HPDE6-E6E7 (cell line): ENCODE measurements at regions not wholly inside any gene's neighbourhood (a gene's known extent, or its start where the extent isn't known, plus 50 kb on each side); places are given as distances from the start of the nearest gene placed in this dataset.

Source experiments
- DNase-seq: peaks from one replicate; pipeline ENCODE4 v3.0.0; 2011; ENCODE audit warnings: missing footprints; ENCODE audit errors: extremely low spot score

- DNase-seq = no peak
Measured at GRCh38 chr2:71814885-71815284, 332.8 kb downstream of the CYP26B1 start.

- no peak for DNase-seq
Measured at GRCh38 chr2:71813807-71814470, 333.7 kb downstream of the CYP26B1 start.

GRCh38 chr2:71813315-71813714, 334.3 kb downstream of the CYP26B1 start:
- DNase-seq = no peak

GRCh38 chr2:71812736-71813135, 334.9 kb downstream of the CYP26B1 start:
- DNase-seq = no peak

GRCh38 chr2:71811726-71812125, 335.9 kb downstream of the CYP26B1 start:
- DNase-seq = no peak

GRCh38 chr2:71811157-71811556, 336.5 kb downstream of the CYP26B1 start:
- DNase-seq = no peak

GRCh38 chr2:71807581-71808451, 339.8 kb downstream of the CYP26B1 start:
- no peak for DNase-seq

GRCh38 chr2:71806432-71806831, 341.2 kb downstream of the CYP26B1 start:
- DNase-seq = no peak

GRCh38 chr2:71804281-71804751, 343.3 kb downstream of the CYP26B1 start:
- no peak for DNase-seq

- no peak for DNase-seq
Measured at GRCh38 chr2:71803398-71803797, 344.3 kb downstream of the CYP26B1 start.

GRCh38 chr2:71802556-71802955, 345.1 kb downstream of the CYP26B1 start:
- DNase-seq = no peak

GRCh38 chr2:71801969-71802368, 345.7 kb downstream of the CYP26B1 start:
- DNase-seq = no peak

- DNase-seq = no peak
Measured at GRCh38 chr2:71801556-71801955, 346.1 kb downstream of the CYP26B1 start.

GRCh38 chr2:71800851-71801250, 346.8 kb downstream of the CYP26B1 start:
- no peak for DNase-seq

GRCh38 chr2:71800106-71800809, 346.9 kb downstream of the DYSF start:
- no peak for DNase-seq

- DNase-seq = no peak
Measured at GRCh38 chr2:71799013-71799575, 345.7 kb downstream of the DYSF start.

- peak; percentile 39 for DNase-seq
Measured at GRCh38 chr2:71798266-71799012, 345.1 kb downstream of the DYSF start.

GRCh38 chr2:71797035-71797810, 343.9 kb downstream of the DYSF start:
- no peak for DNase-seq

- peak; percentile 21 for DNase-seq
Measured at GRCh38 chr2:71796174-71796593, 342.8 kb downstream of the DYSF start.

- no peak for DNase-seq
Measured at GRCh38 chr2:71795486-71795885, 342.1 kb downstream of the DYSF start.
